ENCODE measurements at regions not wholly inside any gene's neighbourhood (a gene's known extent, or its start where the extent isn't known, plus 50 kb on each side); places are given as distances from the start of the nearest gene placed in this dataset.
"Not testable (repeated sequence)": the region's sequence is repeated elsewhere in the genome, so short reads cannot be mapped to it uniquely, and the experiment has no call there.

DNA sequence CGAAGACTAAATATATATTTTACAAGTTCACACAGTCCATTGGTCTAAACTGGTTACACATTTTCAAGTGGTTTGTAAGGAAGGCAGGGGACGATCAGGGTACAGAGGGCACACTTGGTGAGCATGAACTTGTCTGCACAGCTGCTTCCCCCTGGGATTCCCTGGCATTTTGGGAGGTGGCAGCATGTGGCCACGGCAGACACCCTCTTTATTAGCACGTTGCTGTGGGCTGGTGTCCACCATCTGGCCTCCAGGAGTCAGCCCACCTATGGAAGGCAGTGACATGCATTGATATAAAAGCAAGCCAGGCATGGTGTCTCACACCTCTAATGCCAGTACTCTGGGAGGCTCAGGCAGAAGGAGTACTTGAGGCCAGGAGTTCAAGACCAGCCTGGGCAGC is 350.2 kb downstream of the TYW1 start:
- intact Hi-C loops (cut with DNase I) = no loop called here
- Histone ChIP-seq H3K36me3 (no peaks in the 10 kb centered on the region), H3K9me3 (no peaks in the 10 kb centered on the region), H3K27ac (no peak overlapping the region), H3K4me1 (ENCODE audit: insufficient read depth) (no peaks in the 10 kb centered on the region), H3K27me3 (no peaks in the 10 kb centered on the region), H3K4me3 (no peak overlapping the region)
- no peak for DNase-seq
- TF ChIP-seq EP300 (IDR thresholded peaks at IDR 0.05) (no peak), POLR2A (IDR thresholded peaks at IDR 0.05) (no peak)
- TF ChIP-seq, protein P1, sequence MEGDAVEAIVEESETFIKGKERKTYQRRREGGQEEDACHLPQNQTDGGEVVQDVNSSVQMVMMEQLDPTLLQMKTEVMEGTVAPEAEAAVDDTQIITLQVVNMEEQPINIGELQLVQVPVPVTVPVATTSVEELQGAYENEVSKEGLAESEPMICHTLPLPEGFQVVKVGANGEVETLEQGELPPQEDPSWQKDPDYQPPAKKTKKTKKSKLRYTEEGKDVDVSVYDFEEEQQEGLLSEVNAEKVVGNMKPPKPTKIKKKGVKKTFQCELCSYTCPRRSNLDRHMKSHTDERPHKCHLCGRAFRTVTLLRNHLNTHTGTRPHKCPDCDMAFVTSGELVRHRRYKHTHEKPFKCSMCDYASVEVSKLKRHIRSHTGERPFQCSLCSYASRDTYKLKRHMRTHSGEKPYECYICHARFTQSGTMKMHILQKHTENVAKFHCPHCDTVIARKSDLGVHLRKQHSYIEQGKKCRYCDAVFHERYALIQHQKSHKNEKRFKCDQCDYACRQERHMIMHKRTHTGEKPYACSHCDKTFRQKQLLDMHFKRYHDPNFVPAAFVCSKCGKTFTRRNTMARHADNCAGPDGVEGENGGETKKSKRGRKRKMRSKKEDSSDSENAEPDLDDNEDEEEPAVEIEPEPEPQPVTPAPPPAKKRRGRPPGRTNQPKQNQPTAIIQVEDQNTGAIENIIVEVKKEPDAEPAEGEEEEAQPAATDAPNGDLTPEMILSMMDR (IDR thresholded peaks at IDR 0.05) = no peak
- WGBS, 3 donors = 82 to 86% (median 84%) methylated on average over 4 of the region's 4 CpGs

- H3K27ac ChIP-seq = no peak overlapping the region
- no peaks in the 10 kb centered on the region for H3K9me3 ChIP-seq
- no peak for TF ChIP-seq POLR2A (IDR thresholded peaks at IDR 0.05)
- TF ChIP-seq, protein P1 (IDR thresholded peaks at IDR 0.05) = no peak
- TF ChIP-seq EP300 (IDR thresholded peaks at IDR 0.05) = no peak
- intact Hi-C loops (cut with DNase I) = no loop called here
- H3K4me1 ChIP-seq (ENCODE audit: insufficient read depth) = no peaks in the 10 kb centered on the region
- no peaks in the 10 kb centered on the region for H3K36me3 ChIP-seq
- 87 to 93% (median 91%) methylated on average over 7 of the region's 7 CpGs for WGBS, 3 donors
- no peak for DNase-seq
- H3K4me3 ChIP-seq = no peak overlapping the region
- no peaks in the 10 kb centered on the region for H3K27me3 ChIP-seq
These were observed 351.5 kb downstream of the TYW1 start for GRCh38 chr7:67348171-67348570.

DNA sequence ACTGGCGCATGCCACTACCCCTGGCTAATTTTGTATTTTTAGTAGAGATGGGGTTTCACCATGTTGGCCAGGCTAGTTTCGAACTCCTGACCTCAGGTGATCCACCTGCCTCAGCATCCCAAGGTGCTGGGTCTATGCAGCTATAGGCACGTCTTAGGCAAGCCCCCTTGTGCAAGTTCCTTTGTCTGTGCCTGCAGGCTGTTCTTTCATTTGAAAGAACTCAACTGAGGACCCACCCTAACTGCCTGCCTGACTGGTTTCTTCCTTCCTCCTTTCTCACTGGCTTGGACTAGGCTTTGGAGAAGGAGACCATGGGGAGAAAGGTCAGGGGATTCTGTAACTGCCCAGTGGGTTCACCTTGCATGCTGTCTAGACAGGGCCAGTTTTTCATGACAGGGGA is 361.0 kb downstream of the TYW1 start:
- H3K9me3 ChIP-seq; H3K27me3 ChIP-seq; H3K4me1 ChIP-seq (ENCODE audit: insufficient read depth); H3K27ac ChIP-seq; H3K36me3 ChIP-seq; intact Hi-C loops (cut with DNase I); H3K4me3 ChIP-seq; DNase-seq: not testable (repeated sequence)
- 93 to 100% (median 97%) methylated on average over 3 of the region's 3 CpGs for WGBS, 3 donors

DNA sequence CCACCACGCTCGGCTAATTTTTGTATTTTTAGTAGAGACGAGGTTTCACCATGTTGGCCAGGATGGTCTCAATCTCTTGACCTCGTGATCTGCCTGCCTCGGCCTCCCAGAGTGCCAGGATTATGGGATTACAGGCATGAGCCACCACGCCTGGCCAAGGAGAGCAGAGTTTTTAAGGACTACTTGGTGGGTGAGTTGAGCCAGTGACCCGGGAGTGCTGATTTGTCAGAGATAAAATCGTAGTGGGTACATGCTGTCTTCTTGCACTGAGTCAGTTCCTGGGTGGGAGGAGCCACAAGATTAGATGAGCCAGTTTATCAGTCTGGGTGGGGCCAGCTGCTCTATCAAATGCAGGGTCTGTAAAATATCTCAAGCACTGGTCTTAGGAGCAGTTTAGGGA is 361.7 kb downstream of the TYW1 start:
- intact Hi-C loops (cut with DNase I); H3K9me3 ChIP-seq; H3K4me3 ChIP-seq; DNase-seq; H3K36me3 ChIP-seq; H3K27me3 ChIP-seq; H3K4me1 ChIP-seq (ENCODE audit: insufficient read depth); H3K27ac ChIP-seq: not testable (repeated sequence)
- 82 to 89% (median 88%) methylated on average over 8 of the region's 8 CpGs for WGBS, 3 donors

GRCh38 chr7:67358738-67359137 is 362.1 kb downstream of the TYW1 start:
- H3K4me3 ChIP-seq; H3K27ac ChIP-seq; H3K27me3 ChIP-seq; intact Hi-C loops (cut with DNase I); H3K4me1 ChIP-seq (ENCODE audit: insufficient read depth); H3K36me3 ChIP-seq; DNase-seq; H3K9me3 ChIP-seq: not testable (repeated sequence)
- 90 to 98% (median 92%) methylated on average over 3 of the region's 3 CpGs for WGBS, 3 donors

DNA sequence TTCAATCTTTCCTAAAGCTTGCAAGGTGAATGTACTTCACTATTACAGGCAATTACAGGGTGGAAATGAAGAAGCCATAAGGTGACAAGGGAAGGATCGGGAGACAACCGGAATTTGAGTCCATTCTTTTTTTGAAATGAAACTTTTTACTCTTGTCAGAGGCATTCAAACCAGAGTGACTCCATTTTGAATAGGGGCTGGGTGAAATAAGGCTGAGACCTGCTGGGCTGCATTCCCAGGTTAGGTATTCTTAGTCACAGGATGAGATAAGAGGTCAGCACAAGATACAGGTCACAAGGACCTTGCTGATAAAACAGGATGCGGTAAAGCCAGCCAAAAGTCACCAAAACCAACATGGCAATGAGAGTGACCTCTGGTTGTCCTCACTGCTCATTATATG is 363.3 kb downstream of the TYW1 start:
- intact Hi-C loops (cut with DNase I) = no loop called here
- H3K4me1 ChIP-seq (ENCODE audit: insufficient read depth) = no peaks in the 10 kb centered on the region
- TF ChIP-seq EP300 (IDR thresholded peaks at IDR 0.05) = no peak
- TF ChIP-seq POLR2A (IDR thresholded peaks at IDR 0.05) = no peak
- TF ChIP-seq, protein P1 (IDR thresholded peaks at IDR 0.05) = no peak
- DNase-seq = no peak
- H3K9me3 ChIP-seq = no peaks in the 10 kb centered on the region
- no peaks in the 10 kb centered on the region for H3K36me3 ChIP-seq
- H3K27me3 ChIP-seq = no peaks in the 10 kb centered on the region
- WGBS, 3 donors = 36 to 51% (median 40%) methylated on average over 3 of the region's 3 CpGs
- H3K27ac ChIP-seq = no peak overlapping the region
- no peak overlapping the region for H3K4me3 ChIP-seq

Data from ovary (tissue), 7 donors.